GM23338 (cell line): ENCODE measurements at regions not wholly inside any gene's neighbourhood (a gene's known extent, or its start where the extent isn't known, plus 50 kb on each side); places are given as distances from the start of the nearest gene placed in this dataset.

Experiments
- CTCF ChIP-seq, 2 experiments: fragments of 200-600 bp in 1 of 2; sonication (generic) in 1 of 2; conservative IDR thresholded peaks; 2 replicates each; pipeline versions ENCODE4 v1.5.1 to v1.6.1; 2016 to 2017; ENCODE audit warnings: antibody characterized with exemption in 2 of 2, low read depth in 2 of 2, mild to moderate bottlenecking in 2 of 2, moderate library complexity in 1 of 2
- ETS1 ChIP-seq: IDR thresholded peaks from 2 replicates; pipeline ENCODE4 v1.6.1; 2016; ENCODE audit warnings: antibody characterized with exemption
- EZH2 ChIP-seq: fragments of 200-600 bp; sonication (generic); IDR thresholded peaks from one replicate; pipeline ENCODE4 v1.8.0; 2017; ENCODE audit warnings: antibody characterized with exemption, mild to moderate bottlenecking, low read depth; ENCODE audit not compliant: unreplicated experiment
- POLR2AphosphoS5 ChIP-seq: IDR thresholded peaks from 2 replicates; pipeline ENCODE4 v1.6.1; 2016; ENCODE audit warnings: antibody characterized with exemption, low read depth
- ZNF462 ChIP-seq: fragments of 250-450 bp; sonication (Bioruptor Pico); IDR thresholded peaks from 2 replicates; pipeline ENCODE4 v1.5.0; 2020; ENCODE audit warnings: mild to moderate bottlenecking, moderate library complexity

GRCh38 chr15:39338251-39338650, 242.6 kb upstream of the THBS1 start:
- TF ChIP-seq EZH2 (no peak), CTCF (conservative IDR thresholded peaks at IDR 0.05; ENCODE audit: low read depth in 2 of 2) (no peak), POLR2AphosphoS5 (no peak), ETS1 (no peak), ZNF462 (CRISPR knock-in tag) (no peak)
